Left cardiac atrium (tissue), 4 donors: ENCODE measurements at regions not wholly inside any gene's neighbourhood (a gene's known extent, or its start where the extent isn't known, plus 50 kb on each side); places are given as distances from the start of the nearest gene placed in this dataset.
"Not testable (repeated sequence)": the region's sequence is repeated elsewhere in the genome, so short reads cannot be mapped to it uniquely, and the experiment has no call there.

Source experiments
- ATAC-seq, 2 donors: fragments of 200-7000 bp; cut with Tn5 transposase; one replicate each; pipeline ENCODE4 v1.9.1; 2020; ENCODE audit warnings: mild to moderate bottlenecking in 2 of 2, moderate library complexity in 2 of 2
- DNase-seq: peaks from one replicate; pipeline ENCODE4 v3.0.0-alpha.2; 2020
- intact Hi-C, 2 donors: fragments of 100-400 bp; cut with DNase I; formaldehyde crosslinking; loops; one replicate each; pipeline versions ENCODE4 v1.14.1 to v1.15.1; 2022 to 2023
- donor health status: DM: no; HTN: yes; CAD: no.
- donor health status: DM: no; HTN: yes; CAD: no; lungs with severe emphysema.
- donor health status: DM: yes; HTN: yes; CAD: no.
- donor health status: Dilated cardiomyopathy.

DNA sequence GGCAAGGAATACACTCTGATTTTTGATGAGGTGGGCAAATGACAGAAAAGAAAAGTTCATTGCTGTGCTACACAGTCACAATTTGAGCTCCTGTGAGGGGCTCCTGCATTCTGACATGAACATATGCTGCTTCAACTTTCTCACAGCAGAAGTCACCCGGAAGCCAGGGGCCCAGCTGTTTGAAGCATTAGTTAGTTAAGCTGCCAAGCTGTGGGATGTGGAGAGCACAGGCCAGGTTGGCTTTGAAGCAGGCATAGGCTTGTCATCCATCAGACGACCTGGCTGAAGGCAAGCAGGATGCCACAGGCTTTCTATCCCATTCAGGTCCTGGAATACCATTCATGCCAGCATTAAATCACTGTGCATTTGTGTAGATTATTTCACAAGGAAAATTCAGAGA, 63.1 kb downstream of the MTNR1B start:
- intact Hi-C loops: no loop called here
- ATAC-seq: no peak
- no peak for DNase-seq

DNA sequence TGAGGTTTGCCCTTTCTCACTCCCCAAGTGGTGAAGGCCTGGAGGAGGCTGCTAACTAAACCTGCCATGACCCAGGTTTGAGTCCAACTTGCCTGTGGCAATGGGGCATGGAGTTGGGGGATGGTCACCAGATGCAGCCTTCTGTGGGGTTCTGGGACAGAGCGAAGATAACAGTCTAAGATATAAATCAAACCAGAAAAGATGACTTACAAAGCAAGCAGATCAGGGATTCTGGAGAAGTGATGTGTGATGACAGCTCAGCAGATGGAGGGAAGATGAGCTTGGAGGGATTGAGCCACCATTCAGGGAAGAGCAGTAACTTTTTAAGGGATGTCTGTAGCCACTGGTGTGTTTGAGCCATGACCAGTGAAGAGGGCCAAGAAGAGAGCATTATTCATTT, 63.6 kb downstream of the MTNR1B start:
- intact Hi-C loops: no loop called here
- no peak for ATAC-seq
- DNase-seq: no peak

DNA sequence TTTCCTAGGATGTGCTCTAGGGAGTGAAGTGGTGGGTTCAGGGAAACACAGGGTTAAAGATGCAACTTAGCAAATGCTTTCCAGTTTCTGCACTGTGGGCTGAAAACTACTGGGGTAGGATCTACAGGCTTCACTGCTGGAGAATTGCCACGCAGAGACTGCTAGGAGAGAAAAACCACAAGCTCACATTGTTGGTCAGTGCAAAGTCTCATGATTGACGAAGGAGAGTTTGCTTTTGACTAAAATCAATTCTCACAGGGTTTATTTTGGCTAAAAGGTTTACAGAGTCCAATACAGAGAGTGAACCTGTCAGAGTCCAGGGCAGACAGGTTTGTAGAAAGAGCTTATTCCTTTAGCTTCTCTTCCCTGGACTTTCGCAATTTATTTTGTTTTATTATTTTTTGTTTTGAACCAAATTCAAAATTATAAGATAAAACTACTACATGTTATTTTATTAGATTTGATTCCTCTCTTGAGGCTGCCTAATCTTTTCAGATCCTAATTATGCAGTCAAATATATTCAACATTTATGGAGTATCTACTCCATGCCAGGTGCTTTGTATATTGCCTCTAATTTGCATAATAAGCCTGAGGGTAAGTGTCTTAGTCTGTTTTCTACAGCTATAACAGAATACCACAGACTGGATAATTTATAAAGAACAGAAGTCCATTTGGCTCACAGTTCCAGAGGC, 64.7 kb downstream of the MTNR1B start:
- ATAC-seq (no peak), DNase-seq (no peak)
- intact Hi-C loops: no loop called here

DNA sequence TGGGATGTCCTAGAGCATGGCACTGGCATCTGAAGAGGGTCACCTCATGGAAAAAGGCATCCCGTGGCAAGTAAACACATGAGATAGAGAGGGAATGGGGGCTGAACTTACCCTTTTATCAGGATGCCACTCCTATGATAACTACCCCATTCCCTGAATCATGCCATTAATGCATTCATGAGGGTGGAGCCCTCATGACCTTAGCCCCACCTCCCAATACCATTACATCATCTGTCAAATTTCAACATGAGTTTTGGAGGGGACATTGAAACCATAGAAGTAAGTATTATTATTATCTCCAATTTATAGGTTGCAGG, 65.2 kb downstream of the MTNR1B start:
- no peak for ATAC-seq
- intact Hi-C loops: no loop called here

DNA sequence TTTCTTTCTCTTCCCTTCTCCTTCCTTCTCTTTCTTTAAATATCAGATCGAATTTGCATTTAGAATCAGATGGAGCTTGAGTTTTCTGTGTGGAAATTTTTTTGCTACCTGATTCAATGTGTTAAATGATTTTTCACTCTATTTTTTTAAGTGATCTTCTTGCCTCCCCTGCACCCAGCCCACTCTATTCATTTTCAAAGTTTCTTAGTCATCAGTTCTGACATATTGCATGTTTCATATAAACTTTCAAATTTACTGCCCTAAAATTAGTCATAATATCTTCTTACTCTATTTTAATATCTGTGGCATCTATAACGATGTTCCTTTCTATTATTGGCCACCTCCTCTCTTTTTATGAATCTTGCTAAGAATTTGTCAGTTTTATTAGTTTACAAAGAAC, 69.1 kb downstream of the MTNR1B start:
- DNase-seq (no peak), ATAC-seq (no peak)
- intact Hi-C loops: no loop called here

More for the DNA sequence above, 65.2 kb downstream of the MTNR1B start:
- DNase-seq: no peak

DNA sequence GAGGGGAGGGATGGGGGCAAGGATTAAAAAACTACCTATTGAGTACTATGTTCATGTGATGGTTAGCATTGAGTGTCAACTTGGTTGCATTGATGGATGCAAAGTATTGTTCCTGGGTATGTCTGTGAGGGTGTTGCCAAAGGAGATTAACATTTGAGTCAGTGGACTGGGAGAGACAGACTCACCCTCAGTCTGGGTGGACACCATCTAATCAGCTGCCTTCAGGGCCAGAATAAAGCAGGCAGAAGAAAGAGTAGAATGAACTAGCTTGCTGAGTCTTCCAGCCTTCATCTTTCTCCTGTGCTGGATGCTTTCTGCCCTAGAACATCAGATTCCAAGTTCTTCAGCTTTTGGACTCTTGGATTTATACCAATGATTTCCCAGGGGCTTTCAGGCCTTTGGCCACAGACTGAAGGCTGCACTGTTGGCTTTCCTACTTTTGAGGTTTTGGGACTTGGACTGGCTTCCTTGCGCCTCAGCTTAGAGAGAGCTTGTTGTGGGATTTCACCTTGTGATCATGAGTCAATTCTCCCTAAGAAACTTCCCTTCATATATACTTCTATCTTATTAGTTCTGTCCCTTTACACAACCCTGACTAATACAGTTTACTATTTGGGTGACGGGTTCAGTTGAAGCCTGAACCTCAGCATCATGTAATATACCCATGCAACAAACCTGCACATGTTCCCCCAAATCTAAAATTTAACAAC, 70.2 kb downstream of the MTNR1B start:
- DNase-seq: no peak
- intact Hi-C loops: no loop called here
- no peak for ATAC-seq

DNA sequence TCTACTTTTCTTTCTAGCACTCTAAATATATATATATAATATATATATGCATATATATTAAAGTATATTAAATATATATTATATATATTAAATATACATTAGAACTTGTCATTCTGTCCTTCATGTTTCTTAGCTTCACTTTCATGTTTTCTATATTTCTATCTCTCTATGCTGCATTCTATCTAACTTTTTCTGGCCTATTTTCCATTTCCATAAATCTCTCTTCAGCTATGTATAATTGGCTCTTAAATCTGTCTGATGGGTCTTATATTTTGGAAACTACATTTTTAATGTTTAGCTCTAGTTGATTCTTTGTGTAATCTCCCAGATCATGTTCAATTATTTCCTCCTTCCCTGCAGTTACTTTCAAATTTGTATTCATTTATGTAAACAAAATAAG, 72.2 kb downstream of the MTNR1B start:
- DNase-seq (no peak), ATAC-seq (no peak)
- intact Hi-C loops: no loop called here

DNA sequence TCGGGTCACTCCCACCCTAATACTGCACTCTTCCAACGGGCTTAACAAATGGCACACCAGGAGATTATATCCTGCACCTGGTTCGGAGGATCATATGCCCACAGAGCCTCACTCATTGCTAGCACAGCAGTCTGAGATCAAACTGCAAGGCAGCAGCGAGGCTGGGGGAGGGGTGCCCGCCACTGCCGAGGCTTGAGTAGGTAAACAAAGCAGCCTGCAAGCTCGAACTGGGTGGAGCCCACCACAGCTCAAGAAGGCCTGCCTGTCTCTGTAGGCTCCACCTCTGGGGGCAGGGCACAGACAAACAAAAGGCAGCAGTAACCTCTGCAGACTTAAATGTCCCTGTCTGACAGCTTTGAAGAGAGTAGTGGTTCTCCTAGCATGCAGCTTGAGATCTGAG, 73.7 kb downstream of the MTNR1B start:
- DNase-seq, intact Hi-C loops, ATAC-seq: not testable (repeated sequence)

DNA sequence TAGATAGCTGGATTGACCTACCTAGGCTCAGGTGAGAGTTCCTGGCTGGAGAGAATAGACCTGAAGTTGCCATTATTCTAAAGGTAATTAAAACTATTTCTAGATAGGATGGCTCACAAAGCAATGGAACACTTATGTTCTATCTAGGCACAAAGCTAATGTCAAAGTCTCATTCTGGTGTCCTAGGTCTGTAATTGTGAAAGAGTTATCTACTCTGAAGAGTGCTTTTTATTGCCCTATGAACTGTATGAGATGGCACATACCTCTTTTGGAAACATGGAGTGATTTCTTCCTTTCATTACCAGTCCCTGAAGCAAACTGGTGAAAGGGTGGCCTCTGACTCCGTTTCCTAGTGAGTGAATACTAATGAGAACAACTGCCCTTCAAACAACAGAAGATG, 80.3 kb downstream of the MTNR1B start:
- ATAC-seq (no peak), DNase-seq (no peak)
- intact Hi-C loops: no loop called here

DNA sequence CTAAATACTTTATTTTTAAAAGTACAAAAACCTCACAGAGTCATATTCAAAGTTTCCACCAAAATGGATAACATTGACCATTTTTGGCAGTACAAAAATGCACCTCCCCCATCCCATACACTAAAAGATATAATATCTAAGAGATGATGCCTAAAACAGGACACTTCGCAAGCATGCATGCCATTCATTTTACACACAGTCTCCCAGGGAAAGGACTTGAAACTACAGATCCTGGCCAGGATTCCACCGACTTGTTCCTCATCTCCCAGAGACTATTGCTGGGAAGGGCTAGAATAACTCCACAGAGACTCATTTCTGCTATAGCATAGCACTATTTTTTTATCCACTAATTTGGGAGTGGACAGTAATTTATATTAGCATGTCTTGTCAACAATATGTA, 81.7 kb downstream of the MTNR1B start:
- no peak for ATAC-seq
- intact Hi-C loops: no loop called here
- DNase-seq: no peak

DNA sequence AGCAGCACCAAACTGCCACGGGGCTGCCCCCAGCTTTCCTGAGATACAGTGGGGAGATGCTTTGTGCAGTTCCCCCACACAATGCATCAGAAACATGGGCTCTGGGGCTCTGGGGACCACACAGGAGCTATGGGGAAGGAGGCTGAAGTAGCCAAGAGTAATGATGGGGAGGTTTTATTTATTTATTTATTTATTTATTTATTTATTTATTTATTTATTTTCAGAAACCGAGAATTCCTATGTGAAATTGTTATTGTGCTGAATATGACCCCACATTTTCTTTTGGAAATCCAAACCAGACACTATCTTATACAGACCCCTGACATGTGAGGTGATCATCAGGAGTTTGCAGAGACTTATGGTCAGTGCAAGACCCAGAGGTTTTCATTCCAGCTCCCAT, 84.4 kb downstream of the MTNR1B start:
- no peak for DNase-seq
- intact Hi-C loops: no loop called here
- ATAC-seq: no peak

DNA sequence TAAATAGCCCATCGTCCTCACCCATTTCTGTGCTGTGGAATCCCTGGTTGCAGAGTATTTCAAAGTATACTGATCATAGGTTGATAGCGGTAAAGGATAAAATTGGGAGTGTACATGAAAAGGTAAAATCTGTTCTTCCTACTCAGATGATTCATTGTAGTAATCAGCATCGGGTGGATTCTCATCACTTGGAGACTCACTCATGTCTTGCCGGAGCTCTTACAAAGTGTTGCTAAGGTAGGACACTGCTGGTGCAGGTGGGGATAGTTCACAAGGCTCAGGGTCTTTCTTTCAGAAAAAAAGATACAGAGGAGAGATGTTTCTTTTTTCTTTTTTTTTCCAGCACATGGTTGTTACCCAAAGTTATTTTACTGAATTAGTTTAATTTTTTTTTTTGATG, 84.8 kb downstream of the MTNR1B start:
- intact Hi-C loops: no loop called here
- ATAC-seq (no peak), DNase-seq (no peak)

DNA sequence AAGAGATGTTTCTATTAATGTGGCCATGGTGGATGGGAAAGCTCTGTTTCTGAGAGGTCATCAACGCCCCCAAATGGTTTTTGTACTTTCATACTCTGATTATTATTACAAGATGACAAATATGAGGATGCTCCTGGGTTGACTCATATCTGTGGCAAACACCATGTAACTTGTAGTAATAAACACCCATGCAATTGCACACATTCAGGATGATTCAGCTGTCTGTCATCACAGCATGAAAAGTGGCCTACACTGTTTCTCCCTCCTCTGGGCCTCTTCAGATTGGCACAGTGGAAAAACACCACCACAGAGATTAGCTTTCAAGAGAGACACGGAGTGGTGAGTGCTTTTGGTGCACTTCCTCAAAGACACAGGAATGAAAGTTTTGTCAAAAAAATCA, 85.4 kb downstream of the MTNR1B start:
- ATAC-seq (peak in 1 of 2 donors; percentile 67), DNase-seq (no peak)
- intact Hi-C loops: no loop called here

DNA sequence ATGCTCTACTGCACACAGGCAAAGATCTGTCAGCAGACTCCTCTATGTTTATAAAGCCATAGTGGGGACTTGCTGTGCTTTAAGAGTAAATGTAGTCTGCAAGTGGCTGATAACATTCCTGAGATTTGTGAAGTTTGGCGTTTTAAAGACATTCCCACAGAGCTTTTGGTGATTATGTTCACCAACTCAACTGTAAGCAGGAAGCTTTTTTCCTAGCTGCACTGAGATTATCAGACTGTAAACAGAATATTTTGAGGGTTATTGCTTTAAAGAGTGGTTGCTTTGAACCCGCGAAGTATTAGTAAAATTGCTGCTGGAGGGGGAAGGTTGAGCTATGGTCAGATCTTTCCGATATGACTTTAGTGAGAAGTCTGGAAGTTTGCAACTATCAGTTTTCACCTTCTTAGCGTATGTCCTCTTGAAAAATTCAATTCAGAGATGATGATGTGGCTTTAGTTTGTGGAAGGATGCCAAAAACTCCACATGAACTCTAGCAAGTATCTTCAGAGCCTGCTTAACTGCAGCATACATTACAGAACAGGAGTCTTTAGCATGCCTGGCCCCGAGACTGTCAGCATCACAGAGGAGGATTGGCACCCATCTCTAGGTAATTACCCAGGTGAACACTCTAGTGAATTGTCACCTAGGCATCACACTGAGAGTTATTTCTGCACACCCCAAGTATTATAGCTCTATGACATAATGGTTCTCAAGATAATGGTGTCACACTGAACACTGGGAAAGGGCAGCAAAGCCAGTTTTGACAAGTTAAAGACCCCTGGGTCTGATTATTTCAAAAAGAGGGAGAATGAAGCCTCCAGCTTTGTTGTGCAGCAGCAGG, 89.9 kb downstream of the MTNR1B start:
- ATAC-seq (no peak), DNase-seq (no peak)
- intact Hi-C loops: no loop called here

DNA sequence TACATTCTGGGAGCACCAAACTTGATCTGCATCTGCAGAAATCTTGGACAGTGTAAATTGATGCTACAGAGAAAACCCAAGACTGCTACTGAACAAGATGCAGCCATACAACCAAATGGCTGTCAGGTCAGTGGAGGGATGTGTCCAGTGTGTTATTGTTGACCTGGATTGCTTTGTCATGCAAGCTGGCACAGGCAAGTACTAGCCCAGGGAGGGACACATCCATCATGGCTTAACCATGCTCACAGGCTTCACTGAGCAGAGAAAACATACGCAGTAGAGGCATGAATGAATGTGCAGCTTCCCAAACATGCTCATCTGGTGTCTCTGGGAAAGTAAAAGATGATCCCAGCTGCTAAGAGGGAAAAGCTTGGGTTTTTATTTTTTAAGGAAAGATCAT, 93.6 kb downstream of the MTNR1B start:
- no peak for DNase-seq
- intact Hi-C loops: no loop called here
- no peak for ATAC-seq

DNA sequence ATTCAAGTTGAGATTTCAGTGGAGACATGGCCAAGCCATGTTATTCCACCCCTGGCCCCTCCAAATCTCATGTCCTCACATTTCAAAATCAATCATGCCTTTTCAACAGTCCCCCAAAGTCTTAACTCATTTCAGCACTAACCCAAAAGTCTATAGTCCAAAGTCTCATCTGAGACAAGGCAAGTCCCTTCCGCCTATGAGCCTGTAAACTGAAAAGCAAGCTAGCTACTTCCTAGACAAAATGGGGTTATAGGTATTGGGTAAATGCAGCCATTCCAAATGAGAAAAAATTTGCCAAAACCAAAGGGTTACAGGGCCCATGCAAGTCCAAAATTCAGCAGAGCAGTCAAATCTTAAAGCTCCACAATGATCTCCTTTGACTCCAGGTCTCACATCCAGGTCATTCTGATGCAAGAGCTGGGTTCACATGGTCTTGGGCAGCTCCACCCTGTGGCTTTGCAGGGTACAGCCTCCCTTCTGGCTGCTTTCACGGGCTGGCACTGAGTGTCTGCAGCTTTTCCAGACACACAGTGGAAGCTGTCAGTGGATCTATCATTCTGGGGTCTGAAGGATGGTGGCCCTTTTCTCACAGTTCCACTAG, 95.7 kb downstream of the MTNR1B start:
- DNase-seq, intact Hi-C loops, ATAC-seq: not testable (repeated sequence)

DNA sequence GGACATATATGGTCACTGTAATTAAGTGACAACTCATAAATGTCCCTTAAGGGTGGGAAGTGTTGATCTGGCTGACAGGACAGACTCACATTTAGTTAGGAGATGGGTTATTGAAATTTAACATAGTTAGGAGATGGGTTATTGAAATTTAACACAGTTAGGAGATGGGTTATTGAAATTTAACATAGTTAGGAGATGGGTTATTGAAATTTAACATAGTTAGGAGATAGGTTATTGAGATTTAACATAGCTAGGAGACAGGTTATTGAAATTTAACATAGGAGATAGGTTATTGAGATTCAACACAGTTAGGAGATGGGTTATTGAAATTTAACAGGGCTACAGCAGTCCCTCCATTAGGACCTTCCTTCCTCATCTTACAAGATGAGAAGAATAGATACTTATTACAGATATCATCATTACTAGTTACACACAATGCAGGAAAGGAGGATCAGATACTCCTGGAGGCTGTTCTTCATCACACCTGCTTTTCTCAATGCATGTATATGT, 98.5 kb downstream of the MTNR1B start:
- DNase-seq: no peak

DNA sequence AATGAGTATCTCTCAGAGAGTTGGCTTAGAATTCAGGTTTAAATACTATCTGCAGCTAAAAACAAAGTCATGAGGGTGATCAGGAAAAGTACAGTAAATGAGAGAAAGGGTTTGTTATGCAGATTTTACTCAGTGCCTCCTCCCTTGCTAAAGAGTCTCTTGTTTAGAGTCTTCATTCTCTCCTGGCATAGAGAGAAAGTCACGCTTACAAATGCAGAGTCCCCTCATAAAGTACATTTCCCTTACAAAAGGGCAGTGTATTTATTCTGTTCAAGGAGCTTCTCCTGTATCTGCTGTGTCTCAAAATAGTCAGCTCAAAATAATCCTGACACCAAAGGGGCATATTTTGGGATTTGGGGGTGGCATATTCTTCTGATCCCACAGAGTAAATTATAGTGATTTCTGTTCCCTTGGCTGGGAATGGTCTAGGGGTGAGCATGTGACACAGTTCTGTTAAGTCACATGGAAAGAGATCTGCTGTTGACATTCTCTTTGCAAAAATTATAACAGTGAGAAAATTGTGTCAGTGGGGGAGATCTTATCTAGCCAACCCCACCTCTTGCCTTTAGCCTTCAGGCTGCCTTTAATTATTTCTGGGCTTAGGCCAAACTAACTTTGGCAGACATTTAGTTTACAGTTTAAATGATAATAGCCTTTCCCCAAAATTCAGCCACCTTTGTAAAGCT, 102.9 kb downstream of the MTNR1B start:
- ATAC-seq: no peak
- no peak for DNase-seq
- intact Hi-C loops: no loop called here

More for the DNA sequence above, 98.5 kb downstream of the MTNR1B start:
- intact Hi-C loops: no loop called here
- ATAC-seq: no peak

DNA sequence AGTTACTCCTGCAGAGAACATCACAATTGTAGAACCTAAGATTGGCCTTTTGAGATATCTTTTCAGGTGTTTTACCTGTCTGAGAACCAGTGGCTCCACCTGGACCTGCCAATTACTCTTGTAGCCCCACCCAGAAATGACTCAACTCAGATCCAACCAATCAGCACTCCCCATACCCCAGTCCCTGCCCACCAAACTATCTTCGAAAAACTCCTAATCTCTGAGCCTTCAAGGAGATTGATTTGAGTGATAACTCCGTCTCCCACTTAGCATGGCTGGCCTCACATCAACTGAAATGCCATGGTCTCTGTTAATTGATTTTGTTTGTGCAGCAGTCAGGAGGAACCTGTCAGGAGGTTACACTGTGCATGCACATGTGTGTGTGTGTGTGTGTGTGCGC, 103.6 kb downstream of the MTNR1B start:
- no peak for ATAC-seq
- intact Hi-C loops: no loop called here
- DNase-seq: no peak
